ENCODE measurements at regions not wholly inside any gene's neighbourhood (a gene's known extent, or its start where the extent isn't known, plus 50 kb on each side); places are given as distances from the start of the nearest gene placed in this dataset.

- peaks cover 3% of the 10 kb centered on the region for H3K4me1 Mint-ChIP-seq (ENCODE audit: low read depth)
- H3K9me3 Mint-ChIP-seq (ENCODE audit: low read depth) = no peaks in the 10 kb centered on the region
- no peaks in the 10 kb centered on the region for H3K36me3 Mint-ChIP-seq (ENCODE audit: insufficient read depth)
- H3K4me3 Mint-ChIP-seq (ENCODE audit: low read depth) = no peak overlapping the region
- H3K27ac Mint-ChIP-seq = no peak overlapping the region
- TF ChIP-seq CTCF (IDR thresholded peaks at IDR 0.05; ENCODE audit: unreplicated experiment) = no peak
- peaks cover 6% of the 10 kb centered on the region for H3K27me3 Mint-ChIP-seq
- no peak for DNase-seq (ENCODE audit: low spot score, unreplicated experiment)
These were observed 299.8 kb upstream of the NR5A2 start for GRCh38 chr1:199727682-199728081.

DNA sequence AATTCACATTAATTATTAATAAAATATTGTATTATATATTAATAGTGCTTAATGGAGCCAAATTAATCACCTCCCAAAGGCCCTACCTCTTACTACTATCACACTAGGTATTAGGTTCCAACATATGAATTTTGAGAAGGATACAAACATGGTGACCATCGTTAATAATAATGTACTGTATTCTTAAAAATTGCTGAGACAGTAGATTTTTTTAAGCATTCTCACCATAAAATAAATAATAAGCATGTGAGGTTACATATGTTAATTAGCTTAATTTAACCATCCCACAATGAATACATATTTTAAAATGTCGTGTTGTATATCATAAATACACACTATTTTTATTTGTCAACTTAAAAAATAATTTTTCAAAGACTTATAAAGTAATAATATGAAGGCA lies 299.2 kb upstream of the NR5A2 start:
- Mint-ChIP-seq H3K9me3 (ENCODE audit: low read depth) (no peaks in the 10 kb centered on the region), H3K4me3 (ENCODE audit: low read depth) (no peak overlapping the region), H3K27me3 (peaks cover 6% of the 10 kb centered on the region), H3K4me1 (ENCODE audit: low read depth) (peaks cover 2% of the 10 kb centered on the region), H3K27ac (no peak overlapping the region), H3K36me3 (ENCODE audit: insufficient read depth) (no peaks in the 10 kb centered on the region)
- no peak for TF ChIP-seq CTCF (IDR thresholded peaks at IDR 0.05; ENCODE audit: unreplicated experiment)
- DNase-seq (ENCODE audit: low spot score, unreplicated experiment) = no peak

GRCh38 chr1:199733125-199733524 lies 294.4 kb upstream of the NR5A2 start:
- H3K27me3 Mint-ChIP-seq = no peaks in the 10 kb centered on the region
- no peaks in the 10 kb centered on the region for H3K9me3 Mint-ChIP-seq (ENCODE audit: low read depth)
- no peak for DNase-seq (ENCODE audit: low spot score, unreplicated experiment)
- no peaks in the 10 kb centered on the region for H3K36me3 Mint-ChIP-seq (ENCODE audit: insufficient read depth)
- no peaks in the 10 kb centered on the region for H3K4me1 Mint-ChIP-seq (ENCODE audit: low read depth)
- H3K4me3 Mint-ChIP-seq (ENCODE audit: low read depth) = no peak overlapping the region
- no peak overlapping the region for H3K27ac Mint-ChIP-seq
- no peak for TF ChIP-seq CTCF (IDR thresholded peaks at IDR 0.05; ENCODE audit: unreplicated experiment)

- Mint-ChIP-seq H3K4me1 (ENCODE audit: low read depth) (no peaks in the 10 kb centered on the region), H3K9me3 (ENCODE audit: low read depth) (no peaks in the 10 kb centered on the region)
- TF ChIP-seq CTCF (IDR thresholded peaks at IDR 0.05; ENCODE audit: unreplicated experiment) = no peak
These were observed 293.3 kb upstream of the NR5A2 start for GRCh38 chr1:199734186-199734585.

GRCh38 chr1:199735660-199736059 lies 291.9 kb upstream of the NR5A2 start:
- no peak for TF ChIP-seq CTCF (IDR thresholded peaks at IDR 0.05; ENCODE audit: unreplicated experiment)
- no peaks in the 10 kb centered on the region for H3K9me3 Mint-ChIP-seq (ENCODE audit: low read depth)
- no peak overlapping the region for H3K4me3 Mint-ChIP-seq (ENCODE audit: low read depth)
- H3K27ac Mint-ChIP-seq = no peak overlapping the region
- no peaks in the 10 kb centered on the region for H3K36me3 Mint-ChIP-seq (ENCODE audit: insufficient read depth)
- no peaks in the 10 kb centered on the region for H3K4me1 Mint-ChIP-seq (ENCODE audit: low read depth)
- no peak for DNase-seq (ENCODE audit: low spot score, unreplicated experiment)
- H3K27me3 Mint-ChIP-seq = no peaks in the 10 kb centered on the region

More at GRCh38 chr1:199734186-199734585, 293.3 kb upstream of the NR5A2 start:
- Mint-ChIP-seq H3K36me3 (ENCODE audit: insufficient read depth) (no peaks in the 10 kb centered on the region), H3K27ac (no peak overlapping the region), H3K4me3 (ENCODE audit: low read depth) (no peak overlapping the region), H3K27me3 (no peaks in the 10 kb centered on the region)
- no peak for DNase-seq (ENCODE audit: low spot score, unreplicated experiment)
